ENCODE measurements at regions not wholly inside any gene's neighbourhood (a gene's known extent, or its start where the extent isn't known, plus 50 kb on each side); places are given as distances from the start of the nearest gene placed in this dataset.

GRCh38 chr6:168929871-168930450 is 323.7 kb downstream of the THBS2 start:
- DNase-seq (ENCODE audit: low spot score): no peak
- ChIA-PET CTCF (no interaction called here), POLR2A (ENCODE audit: low non-redundant PET) (no interaction called here)
- no peak overlapping the region for H3K27ac ChIP-seq
- TF ChIP-seq CTCF (conservative IDR thresholded peaks at IDR 0.05; ENCODE audit: low read depth): no peak

- ChIA-PET POLR2A (ENCODE audit: low non-redundant PET) (no interaction called here), CTCF (no interaction called here)
- TF ChIP-seq CTCF (conservative IDR thresholded peaks at IDR 0.05; ENCODE audit: low read depth): no peak
- H3K27ac ChIP-seq: no peak overlapping the region
- DNase-seq (ENCODE audit: low spot score): no peak
These were observed 325.6 kb downstream of the THBS2 start for GRCh38 chr6:168928012-168928411.

GRCh38 chr6:168927026-168927425 is 326.6 kb downstream of the THBS2 start:
- ChIA-PET CTCF (interaction anchor here (0.7 kb wide), 1 partner anchor 1247 kb away, joined by 4 read pairs; no protein-coding TSS in a partner anchor), POLR2A (ENCODE audit: low non-redundant PET) (no interaction called here)
- TF ChIP-seq CTCF (conservative IDR thresholded peaks at IDR 0.05; ENCODE audit: low read depth): no peak
- H3K27ac ChIP-seq: no peak overlapping the region
- DNase-seq (ENCODE audit: low spot score): no peak

GRCh38 chr6:168926306-168926705 is 327.3 kb downstream of the THBS2 start:
- H3K27ac ChIP-seq: no peak overlapping the region
- TF ChIP-seq CTCF (conservative IDR thresholded peaks at IDR 0.05; ENCODE audit: low read depth): no peak
- CTCF ChIA-PET: interaction anchor here (0.6 kb wide), 1 partner anchor 31 kb away, joined by 3 read pairs; no protein-coding TSS in a partner anchor
- POLR2A ChIA-PET (ENCODE audit: low non-redundant PET): no interaction called here
- DNase-seq (ENCODE audit: low spot score): no peak

- no peak for DNase-seq (ENCODE audit: low spot score)
- ChIA-PET CTCF (no interaction called here), POLR2A (ENCODE audit: low non-redundant PET) (no interaction called here)
- no peak overlapping the region for H3K27ac ChIP-seq
- TF ChIP-seq CTCF (conservative IDR thresholded peaks at IDR 0.05; ENCODE audit: low read depth): no peak
These were observed 328.0 kb downstream of the THBS2 start for GRCh38 chr6:168925671-168926070.

GRCh38 chr6:168923171-168923570 is 330.5 kb downstream of the THBS2 start:
- no peak for TF ChIP-seq CTCF (conservative IDR thresholded peaks at IDR 0.05; ENCODE audit: low read depth)

More at GRCh38 chr6:168923171-168923570, 330.5 kb downstream of the THBS2 start:
- no peak overlapping the region for H3K27ac ChIP-seq
- no peak for DNase-seq (ENCODE audit: low spot score)
- ChIA-PET CTCF (interaction anchor here (0.7 kb wide), 1 partner anchor 15 kb away, joined by 3 read pairs; no protein-coding TSS in a partner anchor), POLR2A (ENCODE audit: low non-redundant PET) (no interaction called here)
